ENCODE measurements at regions not wholly inside any gene's neighbourhood (a gene's known extent, or its start where the extent isn't known, plus 50 kb on each side); places are given as distances from the start of the nearest gene placed in this dataset.

DNA sequence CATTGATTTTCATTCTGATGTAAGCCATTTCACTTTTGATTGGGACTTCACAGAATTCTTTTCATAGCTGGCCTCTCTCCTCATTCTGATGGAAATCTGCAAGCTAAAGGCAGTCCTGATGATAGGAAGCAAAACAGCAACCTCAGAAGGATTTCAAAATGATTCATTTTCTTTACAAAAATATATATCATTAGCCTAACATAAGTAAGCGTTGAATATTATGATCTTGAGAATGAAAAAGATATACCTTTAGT, 143.1 kb upstream of the GJE1 start:
- no peak for TF ChIP-seq GATA2 (CRISPR knock-in tag; IDR thresholded peaks at IDR 0.05)
- TF ChIP-seq, protein P1, sequence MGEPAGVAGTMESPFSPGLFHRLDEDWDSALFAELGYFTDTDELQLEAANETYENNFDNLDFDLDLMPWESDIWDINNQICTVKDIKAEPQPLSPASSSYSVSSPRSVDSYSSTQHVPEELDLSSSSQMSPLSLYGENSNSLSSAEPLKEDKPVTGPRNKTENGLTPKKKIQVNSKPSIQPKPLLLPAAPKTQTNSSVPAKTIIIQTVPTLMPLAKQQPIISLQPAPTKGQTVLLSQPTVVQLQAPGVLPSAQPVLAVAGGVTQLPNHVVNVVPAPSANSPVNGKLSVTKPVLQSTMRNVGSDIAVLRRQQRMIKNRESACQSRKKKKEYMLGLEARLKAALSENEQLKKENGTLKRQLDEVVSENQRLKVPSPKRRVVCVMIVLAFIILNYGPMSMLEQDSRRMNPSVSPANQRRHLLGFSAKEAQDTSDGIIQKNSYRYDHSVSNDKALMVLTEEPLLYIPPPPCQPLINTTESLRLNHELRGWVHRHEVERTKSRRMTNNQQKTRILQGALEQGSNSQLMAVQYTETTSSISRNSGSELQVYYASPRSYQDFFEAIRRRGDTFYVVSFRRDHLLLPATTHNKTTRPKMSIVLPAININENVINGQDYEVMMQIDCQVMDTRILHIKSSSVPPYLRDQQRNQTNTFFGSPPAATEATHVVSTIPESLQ (CRISPR knock-in tag; IDR thresholded peaks at IDR 0.05): no peak
- TF ChIP-seq GTF2F1 (IDR thresholded peaks at IDR 0.05; ENCODE audit: low read depth, low read length): no peak
- TF ChIP-seq, protein P2, sequence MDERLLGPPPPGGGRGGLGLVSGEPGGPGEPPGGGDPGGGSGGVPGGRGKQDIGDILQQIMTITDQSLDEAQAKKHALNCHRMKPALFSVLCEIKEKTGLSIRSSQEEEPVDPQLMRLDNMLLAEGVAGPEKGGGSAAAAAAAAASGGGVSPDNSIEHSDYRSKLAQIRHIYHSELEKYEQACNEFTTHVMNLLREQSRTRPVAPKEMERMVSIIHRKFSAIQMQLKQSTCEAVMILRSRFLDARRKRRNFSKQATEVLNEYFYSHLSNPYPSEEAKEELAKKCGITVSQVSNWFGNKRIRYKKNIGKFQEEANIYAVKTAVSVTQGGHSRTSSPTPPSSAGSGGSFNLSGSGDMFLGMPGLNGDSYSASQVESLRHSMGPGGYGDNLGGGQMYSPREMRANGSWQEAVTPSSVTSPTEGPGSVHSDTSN (CRISPR knock-in tag; IDR thresholded peaks at IDR 0.05; ENCODE audit: low read depth): no peak
- TF ChIP-seq, protein P2 (tag; conservative IDR thresholded peaks at IDR 0.05; ENCODE audit: low read depth): no peak

Data from K562 (cell line).